ENCODE measurements at regions not wholly inside any gene's neighbourhood (a gene's known extent, or its start where the extent isn't known, plus 50 kb on each side); places are given as distances from the start of the nearest gene placed in this dataset.

GRCh38 chr6:97406633-97407032 is 123.6 kb upstream of the MMS22L start:
- Histone ChIP-seq H3K9me2 (replicated peaks; ENCODE audit: low read depth, low read length) (no peaks in the 10 kb centered on the region), H3K4me1 (ENCODE audit: insufficient read depth, low read length, poor library complexity, severe bottlenecking) (no peaks in the 10 kb centered on the region), H3F3A (ENCODE audit: low read depth) (no peaks in the 10 kb centered on the region), H4K20me1 (ENCODE audit: insufficient read depth, low read length, poor library complexity, severe bottlenecking) (no peaks in the 10 kb centered on the region), H3K36me3 (ENCODE audit: insufficient read depth, low read length) (no peaks in the 10 kb centered on the region), H3K4me3 (ENCODE audit: low read length, poor library complexity, severe bottlenecking) (no peak overlapping the region), H3K27me3 (ENCODE audit: insufficient read depth, low read length, poor library complexity, severe bottlenecking) (no peaks in the 10 kb centered on the region), H3K79me2 (ENCODE audit: insufficient read depth, low read length) (no peaks in the 10 kb centered on the region), H3K9ac (ENCODE audit: low read depth, low read length, poor library complexity, severe bottlenecking) (no peak overlapping the region), H3K4me2 (ENCODE audit: low read depth, low read length, poor library complexity, severe bottlenecking) (no peak overlapping the region), H3K9me3 (ENCODE audit: insufficient read depth, low read depth, low read length) (no peaks in the 10 kb centered on the region), H2AFZ (ENCODE audit: low read length) (no peak overlapping the region)
- no peak for TF ChIP-seq EZH2phosphoT487 (IDR thresholded peaks at IDR 0.05; ENCODE audit: borderline replicate concordance)
- no peak for TF ChIP-seq CTCF (conservative IDR thresholded peaks at IDR 0.05; ENCODE audit: low read length)

GRCh38 chr6:97411610-97412009 is 128.6 kb upstream of the MMS22L start:
- Histone ChIP-seq H3K9me2 (replicated peaks; ENCODE audit: low read depth, low read length) (no peaks in the 10 kb centered on the region), H3K4me1 (ENCODE audit: insufficient read depth, low read length, poor library complexity, severe bottlenecking) (no peaks in the 10 kb centered on the region), H3K79me2 (ENCODE audit: insufficient read depth, low read length) (no peaks in the 10 kb centered on the region), H3K4me3 (ENCODE audit: low read length, poor library complexity, severe bottlenecking) (no peak overlapping the region), H3K36me3 (ENCODE audit: insufficient read depth, low read length) (no peaks in the 10 kb centered on the region), H4K20me1 (ENCODE audit: insufficient read depth, low read length, poor library complexity, severe bottlenecking) (no peaks in the 10 kb centered on the region), H3K9ac (ENCODE audit: low read depth, low read length, poor library complexity, severe bottlenecking) (no peak overlapping the region), H3K4me2 (ENCODE audit: low read depth, low read length, poor library complexity, severe bottlenecking) (no peak overlapping the region), H3K9me3 (ENCODE audit: insufficient read depth, low read depth, low read length) (no peaks in the 10 kb centered on the region), H3K27me3 (ENCODE audit: insufficient read depth, low read length, poor library complexity, severe bottlenecking) (no peaks in the 10 kb centered on the region), H3F3A (ENCODE audit: low read depth) (no peaks in the 10 kb centered on the region), H2AFZ (ENCODE audit: low read length) (no peak overlapping the region)
- TF ChIP-seq EZH2phosphoT487 (IDR thresholded peaks at IDR 0.05; ENCODE audit: borderline replicate concordance) = no peak
- TF ChIP-seq CTCF (conservative IDR thresholded peaks at IDR 0.05; ENCODE audit: low read length) = no peak

GRCh38 chr6:97412511-97412910 is 129.5 kb upstream of the MMS22L start:
- Histone ChIP-seq H3K9ac (ENCODE audit: low read depth, low read length, poor library complexity, severe bottlenecking) (no peak overlapping the region), H3F3A (ENCODE audit: low read depth) (no peaks in the 10 kb centered on the region), H3K9me2 (replicated peaks; ENCODE audit: low read depth, low read length) (no peaks in the 10 kb centered on the region), H3K36me3 (ENCODE audit: insufficient read depth, low read length) (no peaks in the 10 kb centered on the region), H3K9me3 (ENCODE audit: insufficient read depth, low read depth, low read length) (no peaks in the 10 kb centered on the region), H3K4me1 (ENCODE audit: insufficient read depth, low read length, poor library complexity, severe bottlenecking) (no peaks in the 10 kb centered on the region), H4K20me1 (ENCODE audit: insufficient read depth, low read length, poor library complexity, severe bottlenecking) (no peaks in the 10 kb centered on the region), H3K79me2 (ENCODE audit: insufficient read depth, low read length) (no peaks in the 10 kb centered on the region), H3K4me3 (ENCODE audit: low read length, poor library complexity, severe bottlenecking) (no peak overlapping the region), H3K27me3 (ENCODE audit: insufficient read depth, low read length, poor library complexity, severe bottlenecking) (no peaks in the 10 kb centered on the region), H3K4me2 (ENCODE audit: low read depth, low read length, poor library complexity, severe bottlenecking) (no peak overlapping the region), H2AFZ (ENCODE audit: low read length) (no peak overlapping the region)
- TF ChIP-seq EZH2phosphoT487 (IDR thresholded peaks at IDR 0.05; ENCODE audit: borderline replicate concordance) (no peak), CTCF (conservative IDR thresholded peaks at IDR 0.05; ENCODE audit: low read length) (no peak)
